ENCODE measurements at regions not wholly inside any gene's neighbourhood (a gene's known extent, or its start where the extent isn't known, plus 50 kb on each side); places are given as distances from the start of the nearest gene placed in this dataset.
"Not testable (repeated sequence)": the region's sequence is repeated elsewhere in the genome, so short reads cannot be mapped to it uniquely, and the experiment has no call there.

DNA sequence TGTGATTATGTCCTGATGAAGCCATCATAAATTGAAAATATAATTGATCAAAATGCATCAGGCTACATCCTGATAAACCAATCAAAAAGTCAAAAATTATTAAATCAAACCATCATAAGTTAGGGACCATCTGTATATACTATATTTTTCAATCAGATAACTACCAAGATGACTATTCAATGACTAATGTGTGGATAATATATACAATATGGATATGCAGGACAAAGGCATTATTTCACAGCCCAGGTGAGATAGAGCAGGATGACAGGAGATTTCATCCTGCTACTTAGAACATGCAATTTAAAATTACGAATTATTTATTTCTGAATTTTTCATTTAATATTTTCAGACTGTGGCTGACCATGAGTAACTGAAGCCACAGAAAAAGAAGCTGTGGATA, 137.3 kb upstream of the GNAI1 start:
- no peak overlapping the region for H3K4me3 ChIP-seq (ENCODE audit: low read depth, low read length)
- no peak for DNase-seq (ENCODE audit: low read depth)
- TF ChIP-seq, protein P1, sequence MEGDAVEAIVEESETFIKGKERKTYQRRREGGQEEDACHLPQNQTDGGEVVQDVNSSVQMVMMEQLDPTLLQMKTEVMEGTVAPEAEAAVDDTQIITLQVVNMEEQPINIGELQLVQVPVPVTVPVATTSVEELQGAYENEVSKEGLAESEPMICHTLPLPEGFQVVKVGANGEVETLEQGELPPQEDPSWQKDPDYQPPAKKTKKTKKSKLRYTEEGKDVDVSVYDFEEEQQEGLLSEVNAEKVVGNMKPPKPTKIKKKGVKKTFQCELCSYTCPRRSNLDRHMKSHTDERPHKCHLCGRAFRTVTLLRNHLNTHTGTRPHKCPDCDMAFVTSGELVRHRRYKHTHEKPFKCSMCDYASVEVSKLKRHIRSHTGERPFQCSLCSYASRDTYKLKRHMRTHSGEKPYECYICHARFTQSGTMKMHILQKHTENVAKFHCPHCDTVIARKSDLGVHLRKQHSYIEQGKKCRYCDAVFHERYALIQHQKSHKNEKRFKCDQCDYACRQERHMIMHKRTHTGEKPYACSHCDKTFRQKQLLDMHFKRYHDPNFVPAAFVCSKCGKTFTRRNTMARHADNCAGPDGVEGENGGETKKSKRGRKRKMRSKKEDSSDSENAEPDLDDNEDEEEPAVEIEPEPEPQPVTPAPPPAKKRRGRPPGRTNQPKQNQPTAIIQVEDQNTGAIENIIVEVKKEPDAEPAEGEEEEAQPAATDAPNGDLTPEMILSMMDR (IDR thresholded peaks at IDR 0.05; ENCODE audit: insufficient read depth, low read depth, low read length): no peak

DNA sequence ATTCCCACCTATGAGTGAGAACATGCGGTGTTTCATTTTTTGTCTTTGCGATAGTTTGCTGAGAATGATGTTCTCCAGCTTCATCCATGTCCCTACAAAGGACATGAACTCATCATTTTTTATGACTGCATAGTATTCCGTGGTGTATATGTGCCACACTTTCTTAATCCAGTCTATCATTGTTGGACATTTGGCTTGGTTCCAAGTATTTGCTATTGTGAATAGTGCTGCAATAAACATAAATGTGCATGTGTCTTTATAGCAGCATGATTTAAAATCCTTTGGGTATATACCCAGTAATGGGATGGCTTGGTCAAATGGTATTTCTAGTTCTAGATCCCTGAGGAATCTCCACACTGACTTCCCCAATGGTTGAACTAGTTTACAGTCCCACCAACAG, 138.9 kb upstream of the GNAI1 start:
- not testable (repeated sequence) for DNase-seq (ENCODE audit: low read depth)

DNA sequence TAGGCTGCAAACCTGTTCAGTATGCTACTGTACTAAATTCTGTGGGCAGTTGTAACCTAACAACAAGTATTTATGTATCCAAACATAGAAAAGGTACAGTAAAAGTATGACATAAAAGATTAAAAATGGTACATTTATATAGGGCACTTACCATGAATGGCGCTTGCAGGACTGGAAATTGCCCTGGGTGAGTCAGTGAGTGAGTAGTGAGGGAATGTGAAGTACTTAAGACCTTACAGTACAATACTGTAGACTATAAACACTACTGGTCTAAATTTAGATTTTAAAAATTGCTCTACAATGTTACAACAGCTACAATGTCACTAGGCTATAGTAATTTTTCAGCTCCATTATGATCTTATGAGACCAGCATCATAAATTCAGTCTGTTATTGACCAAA, 146.0 kb upstream of the GNAI1 start:
- peak; percentile 48 for DNase-seq (ENCODE audit: low read depth)
- TF ChIP-seq, protein P1 (IDR thresholded peaks at IDR 0.05; ENCODE audit: insufficient read depth, low read depth, low read length): no peak
- no peak overlapping the region for H3K4me3 ChIP-seq (ENCODE audit: low read depth, low read length)

More for the DNA sequence above, 138.9 kb upstream of the GNAI1 start:
- H3K4me3 ChIP-seq (ENCODE audit: low read depth, low read length): not testable (repeated sequence)

DNA sequence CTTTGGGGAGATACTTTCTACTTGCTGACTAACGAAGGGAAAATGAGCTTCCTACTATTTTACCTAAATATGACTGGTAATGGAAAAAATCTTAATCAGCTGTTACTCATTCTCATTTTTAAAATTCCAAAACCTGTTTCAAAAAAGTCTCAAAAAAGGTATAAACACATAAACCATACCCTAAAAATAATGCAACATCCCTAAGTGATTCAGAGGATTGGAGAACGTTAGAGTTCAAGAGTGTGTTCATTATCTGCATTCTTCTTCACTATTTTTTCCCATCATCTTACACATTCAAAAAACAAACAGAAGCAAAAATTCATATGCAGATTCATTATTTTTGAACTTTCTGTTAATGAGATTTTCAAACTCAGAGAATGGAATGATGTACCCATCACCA, 150.4 kb upstream of the GNAI1 start:
- TF ChIP-seq, protein P1 (IDR thresholded peaks at IDR 0.05; ENCODE audit: insufficient read depth, low read depth, low read length): no peak
- DNase-seq (ENCODE audit: low read depth): no peak
- no peak overlapping the region for H3K4me3 ChIP-seq (ENCODE audit: low read depth, low read length)

DNA sequence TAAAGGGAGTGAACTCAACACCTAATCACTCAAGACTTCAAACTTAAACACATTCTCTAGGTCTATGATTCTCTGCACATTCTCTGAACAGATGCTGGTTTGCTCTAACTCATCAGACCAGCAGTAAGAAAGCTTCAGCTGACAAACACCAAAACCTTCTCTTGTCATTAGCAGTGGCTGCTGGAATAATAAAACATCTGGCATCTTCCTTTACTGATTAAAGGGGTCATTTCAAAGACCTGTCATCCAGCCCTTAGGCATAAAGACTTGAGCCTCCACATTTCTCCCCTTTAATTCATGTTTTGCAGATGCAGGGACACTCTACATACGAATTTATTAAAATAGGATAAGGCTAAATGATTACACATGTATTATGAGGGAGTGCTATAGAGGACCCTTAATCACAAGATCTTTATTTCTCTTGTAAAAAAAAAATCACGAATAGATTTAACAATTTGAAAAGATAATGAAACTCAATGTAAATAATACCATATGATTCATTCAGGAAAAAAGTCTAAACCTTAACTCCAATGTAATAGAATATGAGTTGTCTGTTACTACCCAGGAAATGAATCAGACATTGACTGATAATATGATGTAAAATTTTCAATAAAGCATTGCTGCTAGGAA, 152.4 kb upstream of the GNAI1 start:
- peak; percentile 66 for DNase-seq (ENCODE audit: low read depth)
- no peak overlapping the region for H3K4me3 ChIP-seq (ENCODE audit: low read depth, low read length)
- TF ChIP-seq, protein P1 (IDR thresholded peaks at IDR 0.05; ENCODE audit: insufficient read depth, low read depth, low read length): no peak

DNA sequence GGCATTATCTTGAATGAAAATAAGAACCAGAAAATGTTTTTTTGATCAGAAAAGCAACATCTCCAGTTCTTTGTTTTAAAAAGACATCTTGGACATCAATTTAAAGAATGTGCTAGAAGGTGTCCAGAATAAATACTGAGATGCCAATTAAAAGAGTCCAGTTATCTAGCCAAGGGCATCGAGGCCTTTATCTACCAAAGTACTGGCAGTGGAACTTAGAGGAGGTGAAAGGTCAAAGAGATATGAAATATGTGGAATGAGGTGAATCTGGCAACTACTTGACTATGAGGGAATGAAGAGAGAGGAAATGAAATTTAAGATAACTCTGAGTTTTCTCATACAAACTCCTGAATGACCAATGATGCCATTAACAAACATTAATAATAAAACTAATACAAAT, 154.3 kb upstream of the GNAI1 start:
- DNase-seq (ENCODE audit: low read depth): no peak
- TF ChIP-seq, protein P1 (IDR thresholded peaks at IDR 0.05; ENCODE audit: insufficient read depth, low read depth, low read length): no peak
- H3K4me3 ChIP-seq (ENCODE audit: low read depth, low read length): no peak overlapping the region

DNA sequence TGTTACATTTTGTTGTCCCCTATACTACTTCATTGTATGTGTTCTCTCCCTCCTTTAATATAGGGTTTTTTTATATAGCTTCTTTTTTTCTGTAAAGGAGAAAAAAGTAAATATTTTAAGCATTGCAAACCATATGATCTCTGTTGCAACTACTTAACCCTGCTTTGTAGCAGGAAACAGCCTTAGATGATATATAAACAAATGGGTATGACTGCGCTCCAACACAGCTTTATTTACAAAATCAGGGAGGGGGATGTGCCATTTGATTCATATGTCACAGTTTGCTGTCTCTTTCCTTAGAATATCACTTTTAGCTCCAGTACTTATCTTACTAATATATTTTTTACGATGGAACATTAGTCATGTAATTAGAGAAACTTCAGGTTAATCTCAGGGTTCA, 155.2 kb upstream of the GNAI1 start:
- TF ChIP-seq, protein P1 (IDR thresholded peaks at IDR 0.05; ENCODE audit: insufficient read depth, low read depth, low read length): no peak
- DNase-seq (ENCODE audit: low read depth): peak; percentile 93
- no peak overlapping the region for H3K4me3 ChIP-seq (ENCODE audit: low read depth, low read length)
